HTERT RPE-1 (cell line): ENCODE measurements at regions not wholly inside any gene's neighbourhood (a gene's known extent, or its start where the extent isn't known, plus 50 kb on each side); places are given as distances from the start of the nearest gene placed in this dataset.

ENCODE experiments used
- in situ Hi-C: fragments of 300-500 bp; cut with MboI; formaldehyde crosslinking; loops from 4 replicates; pipeline ENCODE4 v1.14.3; 2020; ENCODE audit warnings: low sequenced_read_pairs

GRCh38 chr2:41527525-41528323 is 520.1 kb upstream of the PKDCC start:
- in situ Hi-C loops = no loop called here

- in situ Hi-C loops = no loop called here
Measured at GRCh38 chr2:41535575-41535974, 512.2 kb upstream of the PKDCC start.

- in situ Hi-C loops = no loop called here
Measured at GRCh38 chr2:41540272-41540998, 507.4 kb upstream of the PKDCC start.

GRCh38 chr2:41543726-41544125 is 504.1 kb upstream of the PKDCC start:
- in situ Hi-C loops = no loop called here

GRCh38 chr2:41544709-41545108 is 503.1 kb upstream of the PKDCC start:
- in situ Hi-C loops = no loop called here

GRCh38 chr2:41546031-41546430 is 501.8 kb upstream of the PKDCC start:
- in situ Hi-C loops = no loop called here

- in situ Hi-C loops = no loop called here
Measured at GRCh38 chr2:41568648-41569047, 479.2 kb upstream of the PKDCC start.

GRCh38 chr2:41572154-41572553 is 475.7 kb upstream of the PKDCC start:
- in situ Hi-C loops = no loop called here

- in situ Hi-C loops = no loop called here
Measured at GRCh38 chr2:41576423-41576822, 471.4 kb upstream of the PKDCC start.

GRCh38 chr2:41579806-41580205 is 468.0 kb upstream of the PKDCC start:
- in situ Hi-C loops = no loop called here

- in situ Hi-C loops = no loop called here
Measured at GRCh38 chr2:41580806-41581205, 467.0 kb upstream of the PKDCC start.

GRCh38 chr2:41595240-41595639 is 452.6 kb upstream of the PKDCC start:
- in situ Hi-C loops = no loop called here

- in situ Hi-C loops = no loop called here
Measured at GRCh38 chr2:41597680-41598079, 450.1 kb upstream of the PKDCC start.

- in situ Hi-C loops = no loop called here
Measured at GRCh38 chr2:41598161-41598894, 449.5 kb upstream of the PKDCC start.

- in situ Hi-C loops = no loop called here
Measured at GRCh38 chr2:41600460-41600859, 447.4 kb upstream of the PKDCC start.

GRCh38 chr2:41602341-41602740 is 445.5 kb upstream of the PKDCC start:
- in situ Hi-C loops = no loop called here

GRCh38 chr2:41605311-41605710 is 442.5 kb upstream of the PKDCC start:
- in situ Hi-C loops = no loop called here

GRCh38 chr2:41605914-41606313 is 441.9 kb upstream of the PKDCC start:
- in situ Hi-C loops = no loop called here

- in situ Hi-C loops = no loop called here
Measured at GRCh38 chr2:41610501-41611190, 437.2 kb upstream of the PKDCC start.

- in situ Hi-C loops = no loop called here
Measured at GRCh38 chr2:41618754-41619153, 429.1 kb upstream of the PKDCC start.

GRCh38 chr2:41621095-41621494 is 426.7 kb upstream of the PKDCC start:
- in situ Hi-C loops = no loop called here
